T1000 (cell line): ENCODE measurements at regions not wholly inside any gene's neighbourhood (a gene's known extent, or its start where the extent isn't known, plus 50 kb on each side); places are given as distances from the start of the nearest gene placed in this dataset.
"Not testable (repeated sequence)": the region's sequence is repeated elsewhere in the genome, so short reads cannot be mapped to it uniquely, and the experiment has no call there.

Experiments used
- DNase-seq: peaks from one replicate; lab custom pipeline; 2025; ENCODE audit warnings: mixed read lengths; lab: John Stamatoyannopoulos, UW

GRCh38 chr5:67561151-67561932 lies 364.7 kb upstream of the CD180 start:
- no peak for DNase-seq

- no peak for DNase-seq
These were observed 356.2 kb upstream of the CD180 start for GRCh38 chr5:67552773-67553172.

GRCh38 chr5:67549947-67550346 lies 353.3 kb upstream of the CD180 start:
- no peak for DNase-seq

GRCh38 chr5:67549296-67549618 lies 352.7 kb upstream of the CD180 start:
- DNase-seq: no peak

- DNase-seq: no peak
These were observed 352.1 kb upstream of the CD180 start for GRCh38 chr5:67548520-67549295.

- DNase-seq: no peak
These were observed 351.1 kb upstream of the CD180 start for GRCh38 chr5:67547682-67548081.

GRCh38 chr5:67544942-67545341 lies 348.3 kb upstream of the CD180 start:
- DNase-seq: not testable (repeated sequence)

GRCh38 chr5:67543720-67544270 lies 347.2 kb upstream of the CD180 start:
- DNase-seq: no peak

GRCh38 chr5:67542479-67542878 lies 345.9 kb upstream of the CD180 start:
- DNase-seq: no peak

GRCh38 chr5:67541875-67542274 lies 345.3 kb upstream of the CD180 start:
- no peak for DNase-seq

GRCh38 chr5:67538855-67539506 lies 342.4 kb upstream of the CD180 start:
- no peak for DNase-seq

- DNase-seq: no peak
These were observed 341.0 kb upstream of the CD180 start for GRCh38 chr5:67537439-67538148.

- DNase-seq: no peak
These were observed 340.3 kb upstream of the CD180 start for GRCh38 chr5:67536866-67537265.

GRCh38 chr5:67530609-67531255 lies 334.1 kb upstream of the CD180 start:
- no peak for DNase-seq

GRCh38 chr5:67528953-67529352 lies 332.4 kb upstream of the CD180 start:
- DNase-seq: no peak

GRCh38 chr5:67526793-67527192 lies 330.2 kb upstream of the CD180 start:
- DNase-seq: no peak

- no peak for DNase-seq
These were observed 323.7 kb upstream of the CD180 start for GRCh38 chr5:67520161-67520908.

GRCh38 chr5:67518227-67518626 lies 321.6 kb upstream of the CD180 start:
- DNase-seq: no peak

GRCh38 chr5:67516948-67517565 lies 320.5 kb upstream of the CD180 start:
- DNase-seq: no peak

- DNase-seq: no peak
These were observed 319.2 kb upstream of the CD180 start for GRCh38 chr5:67515762-67516161.
